Stimulated activated CD4-positive, alpha-beta T cell treated with anti-CD3 and anti-CD28 coated beads, Interleukin-15, amount 100 ng/mL, for 24 hours (primary cell): ENCODE measurements at regions not wholly inside any gene's neighbourhood (a gene's known extent, or its start where the extent isn't known, plus 50 kb on each side); places are given as distances from the start of the nearest gene placed in this dataset.
"Not testable (repeated sequence)": the region's sequence is repeated elsewhere in the genome, so short reads cannot be mapped to it uniquely, and the experiment has no call there.

Experiments
- DNase-seq: peaks from one replicate; pipeline ENCODE4 v3.0.0-alpha.2; 2020

GRCh38 chr16:72590151-72590937 is 418.4 kb upstream of the PMFBP1 start:
- DNase-seq: no peak

- no peak for DNase-seq
These were observed 416.6 kb upstream of the PMFBP1 start for GRCh38 chr16:72588551-72588950.

DNA sequence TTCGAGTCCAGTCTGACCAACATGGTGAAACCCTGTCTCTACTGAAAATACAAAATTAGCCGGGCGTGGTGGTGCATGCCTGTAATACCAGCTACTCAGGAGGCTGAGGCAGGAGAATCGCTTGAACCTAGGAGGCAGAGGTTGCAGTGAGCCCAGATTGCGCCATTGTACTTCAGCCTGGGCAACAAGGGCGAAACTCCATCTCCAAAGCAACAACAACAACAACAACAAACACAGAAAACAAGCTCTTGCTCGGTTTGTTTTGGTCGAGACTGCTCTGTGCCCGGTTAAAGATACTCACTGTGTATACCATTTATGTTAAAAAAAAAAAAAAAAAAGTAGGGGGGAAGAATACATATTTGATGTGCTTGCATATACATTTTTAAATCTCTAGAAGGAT is 406.1 kb upstream of the PMFBP1 start:
- DNase-seq: not testable (repeated sequence)

GRCh38 chr16:72576189-72576588 is 404.2 kb upstream of the PMFBP1 start:
- DNase-seq: no peak

GRCh38 chr16:72569677-72570076 is 397.7 kb upstream of the PMFBP1 start:
- no peak for DNase-seq

- DNase-seq: no peak
These were observed 396.5 kb upstream of the PMFBP1 start for GRCh38 chr16:72568502-72568901.

DNA sequence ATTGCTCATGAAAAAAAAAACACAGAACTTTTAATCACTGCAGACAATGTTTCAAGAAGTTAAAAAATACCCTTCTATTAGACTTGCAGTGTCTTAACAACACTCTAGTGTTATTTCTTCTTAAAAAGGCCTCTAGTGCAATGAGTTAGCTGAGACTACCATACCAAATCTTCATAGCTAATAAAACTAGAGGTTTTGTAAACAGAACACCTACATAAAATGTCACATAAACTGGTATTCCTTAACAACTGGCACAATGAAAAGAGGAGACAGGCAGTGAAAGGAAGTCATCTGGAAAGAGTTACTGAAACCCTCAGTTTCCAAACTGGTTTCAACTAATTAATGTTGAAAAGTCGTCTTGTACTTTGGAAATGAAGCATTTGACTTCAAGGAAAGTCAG is 394.2 kb upstream of the PMFBP1 start:
- no peak for DNase-seq

GRCh38 chr16:72565106-72565505 is 393.2 kb upstream of the PMFBP1 start:
- no peak for DNase-seq

- DNase-seq: no peak
These were observed 388.7 kb upstream of the PMFBP1 start for GRCh38 chr16:72560617-72561016.

- no peak for DNase-seq
These were observed 386.5 kb upstream of the PMFBP1 start for GRCh38 chr16:72558501-72558900.

- DNase-seq: no peak
These were observed 383.0 kb upstream of the PMFBP1 start for GRCh38 chr16:72554935-72555334.

- DNase-seq: no peak
These were observed 380.7 kb upstream of the PMFBP1 start for GRCh38 chr16:72552654-72553053.

DNA sequence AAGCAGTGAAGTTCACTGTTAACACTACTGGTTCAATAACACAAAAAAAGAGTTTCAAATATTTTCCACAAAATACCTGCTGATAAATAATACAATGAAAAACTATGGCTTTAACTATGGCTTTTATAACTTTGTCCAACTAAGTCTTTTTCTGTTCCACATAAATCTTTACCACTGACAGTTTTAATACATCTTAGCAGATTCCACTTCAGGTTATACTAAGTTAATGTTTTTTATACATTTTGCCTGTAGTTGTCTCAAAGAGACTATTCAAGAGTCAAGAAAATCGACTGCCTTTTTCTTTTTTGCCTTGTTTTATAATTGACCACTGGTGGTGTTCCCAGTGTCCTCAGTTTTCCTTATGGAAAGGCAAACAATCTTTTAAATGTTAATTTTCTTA is 379.7 kb upstream of the PMFBP1 start:
- no peak for DNase-seq

- DNase-seq: no peak
These were observed 377.9 kb upstream of the PMFBP1 start for GRCh38 chr16:72549878-72550277.

DNA sequence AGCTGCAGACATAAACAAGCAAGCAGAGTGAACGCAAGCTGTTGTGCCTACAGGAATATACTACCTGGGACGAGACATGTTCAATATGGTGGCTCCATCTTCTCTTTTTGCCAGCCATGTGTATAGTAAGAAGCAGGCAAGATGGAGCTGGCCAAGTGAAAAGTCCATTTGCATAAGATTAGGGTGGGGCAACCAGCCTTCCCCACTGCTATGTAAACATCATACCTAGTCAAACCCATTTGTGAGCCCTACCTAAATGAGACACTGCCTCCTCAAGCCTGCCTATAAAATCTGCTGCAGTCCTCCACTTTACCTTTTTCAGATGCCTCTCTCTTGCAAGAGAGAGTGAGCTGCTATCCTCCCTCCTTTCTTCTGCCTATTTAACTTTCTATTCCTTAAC is 370.1 kb upstream of the PMFBP1 start:
- DNase-seq: no peak

GRCh38 chr16:72537664-72538063 is 365.7 kb upstream of the PMFBP1 start:
- DNase-seq: no peak

DNA sequence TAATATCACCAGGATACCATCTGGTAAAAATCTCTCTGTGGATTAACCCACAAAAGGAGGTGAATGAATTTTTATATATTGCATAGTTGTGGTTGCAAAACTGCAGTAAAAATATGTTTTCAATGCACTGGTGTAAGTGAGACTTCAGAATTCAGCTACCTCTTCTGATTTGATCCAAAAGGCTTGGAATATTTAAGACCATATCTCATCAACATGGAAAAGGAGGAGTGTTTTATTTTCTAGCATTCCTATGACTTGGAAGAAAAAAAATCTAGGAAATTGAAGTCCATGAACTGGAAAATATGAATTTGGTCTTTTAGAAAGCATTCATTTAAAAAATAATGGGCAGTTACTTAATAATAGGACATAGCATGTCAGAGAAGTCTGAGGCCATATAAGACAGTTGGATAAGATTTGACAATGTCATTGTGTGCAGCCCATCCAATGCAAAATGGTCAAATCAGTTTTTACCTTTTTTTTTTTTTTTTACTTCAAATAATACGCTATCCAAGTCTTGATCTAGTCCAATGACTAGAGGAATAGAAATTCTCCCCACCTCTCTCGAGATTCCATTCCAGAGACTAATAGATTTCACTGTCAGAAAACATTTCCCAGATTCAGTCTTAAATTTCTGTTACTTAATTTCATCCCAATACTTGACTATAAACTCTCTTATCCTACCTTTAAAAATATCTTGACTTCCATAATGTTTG is 364.9 kb upstream of the PMFBP1 start:
- no peak for DNase-seq

DNA sequence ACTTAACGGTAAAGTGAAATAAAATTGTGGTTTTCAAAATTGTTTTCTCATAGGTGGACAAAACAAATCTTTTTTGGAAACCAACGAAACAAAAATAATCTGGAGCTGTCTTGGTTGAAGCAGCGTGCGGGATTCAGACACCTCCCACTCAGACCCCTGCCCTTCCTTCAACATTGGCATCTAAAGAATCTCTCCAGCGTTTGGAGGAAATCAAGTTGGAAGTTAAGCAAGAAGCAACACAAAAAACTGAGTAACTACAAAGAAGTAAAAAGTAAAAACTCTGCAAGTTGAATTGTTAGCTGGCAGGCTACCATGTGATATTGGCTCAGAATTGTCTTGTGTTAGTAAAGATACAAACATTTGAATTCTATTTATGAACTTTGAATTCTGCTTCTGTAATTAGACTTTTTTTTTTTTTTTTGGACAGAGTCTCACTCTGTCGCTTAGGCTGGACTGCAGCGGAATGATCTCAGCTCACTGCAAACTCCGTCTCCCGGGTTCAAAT is 361.0 kb upstream of the PMFBP1 start:
- DNase-seq: no peak

DNA sequence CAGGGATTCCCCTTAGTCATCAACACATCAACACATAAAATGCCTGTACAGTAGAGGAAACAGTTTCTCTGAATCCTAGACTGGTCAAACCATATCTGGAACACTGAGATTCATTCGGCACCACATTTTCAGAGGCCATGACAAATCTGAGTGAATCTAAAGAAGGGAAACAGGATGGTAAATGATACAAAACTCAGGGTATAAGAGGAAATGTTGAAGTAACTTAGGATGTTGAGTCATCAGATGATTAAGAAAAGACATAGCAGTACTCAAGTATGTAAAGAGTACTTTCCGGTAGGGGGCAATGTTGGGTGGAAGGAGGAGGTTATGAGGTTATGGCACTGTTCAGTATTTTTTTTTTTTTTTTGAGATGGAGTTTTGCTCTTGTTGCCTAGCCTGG is 358.5 kb upstream of the PMFBP1 start:
- DNase-seq: no peak

GRCh38 chr16:72523087-72523486 is 351.1 kb upstream of the PMFBP1 start:
- no peak for DNase-seq

- no peak for DNase-seq
These were observed 345.2 kb upstream of the PMFBP1 start for GRCh38 chr16:72517154-72517553.

- no peak for DNase-seq
These were observed 339.2 kb upstream of the PMFBP1 start for GRCh38 chr16:72511171-72511570.

- DNase-seq: no peak
These were observed 336.2 kb upstream of the PMFBP1 start for GRCh38 chr16:72508191-72508590.

DNA sequence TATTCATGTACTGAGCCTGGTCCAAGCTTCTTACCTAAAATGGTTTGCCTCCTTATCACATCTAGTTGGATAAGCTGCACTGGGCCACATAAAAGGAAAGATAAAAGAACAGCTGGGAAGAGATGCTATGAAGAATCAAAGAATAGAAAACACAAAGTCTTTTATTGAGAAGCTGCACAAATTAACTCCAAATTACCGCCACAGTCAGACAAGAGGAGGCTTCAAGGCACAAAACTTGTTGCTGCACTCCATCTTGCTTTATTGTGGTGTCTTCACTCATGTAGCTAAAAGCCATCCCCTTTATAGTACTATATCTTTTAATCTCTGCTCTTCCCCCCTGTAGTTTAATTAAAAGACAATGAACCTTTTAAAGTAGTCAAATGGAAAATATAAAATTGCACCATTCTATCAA is 330.6 kb upstream of the PMFBP1 start:
- no peak for DNase-seq
